HG03095 (cell line): ENCODE measurements at regions not wholly inside any gene's neighbourhood (a gene's known extent, or its start where the extent isn't known, plus 50 kb on each side); places are given as distances from the start of the nearest gene placed in this dataset.

Source experiments
- ATAC-seq: cut with Tn5 transposase; IDR thresholded peaks from one replicate; pipeline ENCODE4 v1.9.1; 2021; ENCODE audit warnings: moderate library complexity; ENCODE audit not compliant: unreplicated experiment

DNA sequence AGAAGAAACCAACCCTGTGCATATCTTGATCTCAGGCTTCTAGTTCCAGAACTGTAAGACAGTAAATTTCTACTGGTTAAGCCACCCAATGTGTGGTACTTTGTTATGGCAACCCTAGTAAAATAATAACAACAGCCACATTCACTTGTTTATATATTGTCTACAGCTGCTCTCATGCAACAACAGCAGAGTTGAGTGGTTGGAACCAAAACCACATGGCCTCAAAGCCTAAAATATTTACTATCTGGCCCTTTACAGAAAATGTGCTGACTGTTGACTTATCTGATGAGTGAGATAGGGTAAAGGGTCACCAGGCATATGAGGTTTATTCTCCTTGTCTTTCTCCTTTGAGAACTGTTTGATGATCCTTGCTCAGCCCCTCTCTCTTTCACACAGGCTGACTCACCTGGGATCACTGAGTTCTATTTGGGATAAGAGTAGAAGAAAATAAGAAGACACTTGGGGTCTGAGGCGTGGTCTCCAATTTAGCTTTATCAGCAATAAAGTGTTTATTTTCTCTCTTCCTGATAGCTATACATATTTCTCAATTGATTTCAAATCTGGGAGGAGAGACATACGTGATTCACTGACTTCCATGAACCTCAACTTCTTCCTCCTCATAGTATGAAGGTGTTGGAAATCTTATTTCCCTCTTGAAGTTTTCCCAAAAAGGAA is 227.5 kb upstream of the STARD13 start:
- no peak for ATAC-seq

DNA sequence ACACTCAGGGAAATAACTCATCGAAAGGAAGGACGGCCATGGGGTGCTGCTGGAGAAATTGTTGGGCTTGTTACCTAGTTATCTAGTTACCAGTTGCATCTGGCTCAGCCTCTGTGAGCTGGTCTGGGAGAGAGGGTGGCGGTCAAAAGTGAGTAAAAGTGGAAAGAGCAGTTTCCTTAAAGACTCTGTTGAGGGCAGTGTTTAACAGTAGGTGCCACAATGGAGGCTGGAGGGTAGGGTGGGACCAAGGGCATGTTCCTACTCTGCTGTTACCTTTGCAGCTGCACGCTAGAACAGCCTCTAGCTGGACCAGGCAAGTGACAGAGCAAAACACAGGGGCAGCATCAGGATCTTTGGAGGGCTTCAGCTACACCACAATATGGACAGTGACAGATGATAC is 228.8 kb upstream of the STARD13 start:
- no peak for ATAC-seq

DNA sequence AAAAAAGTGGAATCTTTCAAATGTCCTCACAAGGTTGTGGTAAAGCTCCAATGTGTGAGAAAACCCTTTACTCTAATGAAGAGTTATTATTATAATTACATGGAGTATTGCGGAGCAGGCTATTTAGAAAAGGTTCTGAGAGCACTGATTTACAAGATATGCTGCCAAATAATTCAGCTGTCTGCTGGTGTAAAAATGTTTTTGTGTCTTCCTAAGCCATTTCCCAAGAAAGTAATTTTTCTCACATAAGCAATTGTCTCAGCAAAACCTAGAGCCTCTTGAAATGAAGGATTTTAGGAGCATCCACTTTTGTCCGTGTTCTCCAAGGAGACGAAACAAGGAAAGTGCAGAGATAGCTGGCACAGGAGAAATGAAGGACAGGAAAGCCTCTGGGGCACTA is 229.6 kb upstream of the STARD13 start:
- ATAC-seq, result no peak

DNA sequence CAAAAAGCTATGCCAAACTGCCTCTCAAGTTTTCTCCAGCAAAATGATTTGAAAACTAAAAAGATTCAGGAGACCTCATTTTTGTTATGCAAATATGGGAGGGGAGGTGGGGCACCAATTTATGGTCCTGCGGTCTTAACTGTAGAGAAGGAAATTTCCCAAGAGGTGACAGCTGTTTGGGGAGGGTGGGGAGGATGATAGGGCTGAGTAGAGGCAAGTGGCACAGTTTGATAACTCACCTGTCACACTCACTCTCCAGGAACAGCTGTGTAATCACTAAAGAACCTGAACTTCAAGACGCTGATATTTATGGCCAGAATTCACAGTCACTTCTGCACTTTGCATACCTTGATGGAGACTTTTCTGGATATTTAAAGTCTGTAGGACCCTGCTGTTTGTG is 232.9 kb upstream of the STARD13 start:
- ATAC-seq, result no peak

DNA sequence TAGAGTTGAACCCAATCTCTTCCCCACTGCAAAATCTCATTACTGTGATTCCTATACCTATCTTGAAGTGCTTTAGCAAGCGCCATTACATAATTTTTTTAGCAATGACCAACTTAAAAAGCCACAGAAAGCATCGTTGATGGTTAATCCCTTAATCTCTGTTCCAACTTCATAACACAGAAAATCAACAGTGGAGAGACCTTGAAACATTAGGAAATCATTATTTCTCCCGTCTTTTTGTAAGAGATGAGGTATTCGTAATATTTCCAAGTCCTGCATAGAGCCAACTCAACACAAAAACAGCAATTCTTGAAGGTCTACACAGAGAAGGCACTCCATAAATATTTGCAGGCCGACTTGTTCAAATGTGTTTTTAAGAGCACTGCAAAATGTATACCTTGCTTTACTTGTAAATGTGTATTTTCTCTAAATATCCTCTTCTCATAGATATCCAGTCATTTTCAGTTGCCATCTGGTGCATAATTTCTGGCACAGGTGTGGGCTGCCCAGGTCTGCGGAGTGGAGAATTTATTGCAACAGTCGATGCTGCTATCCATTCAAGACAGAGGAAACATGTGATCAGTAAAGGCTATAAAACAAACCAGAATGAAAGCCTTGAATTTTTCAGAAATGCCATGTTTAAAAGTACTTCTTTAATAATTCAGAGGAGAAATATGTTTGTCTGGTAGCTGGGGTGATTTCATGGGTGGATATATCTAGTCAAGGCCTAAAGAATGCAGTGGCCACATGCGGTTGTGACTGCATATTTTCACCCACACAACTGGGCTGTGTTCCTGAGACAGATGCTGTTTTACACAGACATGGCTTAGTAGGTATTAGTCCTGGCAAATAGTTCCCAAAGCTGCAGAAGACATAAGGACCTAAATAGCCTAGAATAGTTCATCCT is 234.3 kb upstream of the STARD13 start:
- no peak for ATAC-seq

DNA sequence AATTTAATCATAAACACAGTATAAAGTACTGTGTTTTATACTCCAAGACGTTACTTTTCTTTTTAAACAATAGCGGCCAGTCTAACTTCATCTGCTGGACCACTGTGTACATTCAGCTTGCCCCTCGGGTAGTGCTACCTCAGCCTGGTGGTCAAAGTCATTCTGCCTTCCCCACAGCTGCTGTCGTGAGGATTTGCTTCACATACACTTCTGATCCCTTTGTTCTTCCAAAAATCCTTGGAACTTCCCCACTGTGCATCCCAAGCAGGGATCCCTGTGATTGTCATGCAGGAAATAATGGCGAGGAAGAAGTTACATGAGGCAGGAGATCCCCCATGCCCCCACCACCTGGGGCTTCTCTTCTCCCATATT is 234.9 kb upstream of the STARD13 start:
- ATAC-seq, result no peak

DNA sequence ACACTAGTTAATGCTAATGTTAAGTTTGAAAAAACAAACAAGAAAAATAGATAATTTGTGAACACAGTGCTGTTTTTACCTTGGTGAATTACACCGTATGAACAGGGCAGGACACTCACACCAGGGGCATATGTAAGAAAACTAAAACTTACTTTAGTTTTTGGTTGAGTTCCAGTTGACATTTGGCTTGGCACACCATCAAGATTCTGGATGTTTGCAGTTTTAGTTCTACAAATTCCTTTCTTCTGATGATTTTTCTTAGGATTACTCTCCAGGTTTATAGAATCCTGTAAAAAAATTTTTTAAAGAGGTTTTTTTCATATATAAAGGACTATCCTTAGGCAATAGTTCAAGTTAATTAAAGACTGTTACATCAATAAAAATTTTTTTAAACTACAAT is 238.5 kb upstream of the STARD13 start:
- no peak for ATAC-seq

DNA sequence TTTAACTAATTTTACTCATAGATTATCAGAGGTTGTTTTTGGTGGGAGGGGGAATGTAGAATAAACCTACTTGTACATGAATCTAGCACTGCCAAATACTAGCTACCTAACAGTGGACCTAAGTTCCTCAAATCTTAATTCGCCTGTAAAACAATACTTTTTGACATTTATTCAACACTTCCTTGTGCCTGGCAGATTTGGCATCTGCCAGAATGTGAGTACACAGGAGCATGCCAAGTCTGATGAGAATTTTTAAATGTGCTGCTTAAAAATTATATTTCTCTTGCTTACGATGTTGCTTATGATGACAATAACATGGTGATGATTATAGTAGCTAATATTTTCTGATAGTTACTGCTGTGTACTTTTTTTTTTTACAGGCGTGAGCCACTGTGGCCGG is 240.2 kb upstream of the STARD13 start:
- no peak for ATAC-seq

DNA sequence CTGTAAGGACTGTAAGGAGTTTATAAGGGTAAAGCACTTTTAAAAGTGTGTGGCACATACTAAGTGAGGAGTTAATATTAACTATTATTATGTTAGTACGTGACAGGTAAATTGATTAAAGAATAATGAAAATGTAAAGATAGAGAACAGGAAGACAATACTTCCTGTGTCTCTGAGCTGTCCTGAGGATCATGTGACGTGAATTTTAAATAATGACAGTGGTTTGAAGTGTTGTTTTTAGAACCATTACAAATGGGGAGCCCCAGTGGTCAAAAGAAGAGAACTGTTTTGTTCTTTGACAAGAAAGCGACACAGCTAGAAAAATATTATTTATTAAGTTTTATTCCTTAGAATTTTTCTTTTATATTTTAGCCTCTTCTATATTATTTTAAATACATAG is 241.2 kb upstream of the STARD13 start:
- no peak for ATAC-seq

DNA sequence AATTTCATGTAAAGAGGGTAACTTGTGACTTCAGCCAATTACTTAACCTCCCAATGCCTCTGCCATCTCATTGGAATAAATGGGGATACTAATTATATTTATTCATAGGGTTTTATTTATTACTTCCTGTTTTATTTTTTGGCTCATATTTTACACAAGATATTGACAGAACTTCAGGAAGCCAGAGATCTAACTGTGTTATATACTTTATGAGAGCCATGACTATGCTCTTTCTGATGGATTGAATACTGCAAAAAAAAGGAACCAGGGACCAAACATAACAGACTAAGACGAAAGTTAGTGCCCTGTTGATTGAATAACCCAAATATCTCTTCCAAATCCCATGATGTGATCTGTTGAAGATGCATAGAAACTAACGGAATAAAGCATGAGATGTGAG is 243.3 kb upstream of the STARD13 start:
- no peak for ATAC-seq

DNA sequence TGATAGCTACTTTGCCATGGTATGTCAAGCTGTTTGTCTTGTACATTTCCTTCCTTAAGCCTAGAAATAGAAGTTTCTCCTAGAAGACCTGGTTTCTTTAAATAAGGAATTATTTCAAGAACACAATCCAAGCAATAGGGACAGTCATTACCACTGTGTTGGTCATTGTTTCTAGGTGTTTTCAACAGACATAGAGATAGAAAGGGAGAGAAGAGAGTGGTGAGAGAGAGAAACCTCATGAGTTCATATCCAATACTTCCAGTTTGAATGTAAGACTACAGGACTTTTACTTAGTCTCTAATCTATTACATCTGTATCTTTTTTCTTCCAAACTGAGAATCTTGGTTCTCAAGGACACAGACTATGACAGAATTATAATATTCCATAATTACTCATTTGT is 245.9 kb upstream of the STARD13 start:
- ATAC-seq, result no peak

DNA sequence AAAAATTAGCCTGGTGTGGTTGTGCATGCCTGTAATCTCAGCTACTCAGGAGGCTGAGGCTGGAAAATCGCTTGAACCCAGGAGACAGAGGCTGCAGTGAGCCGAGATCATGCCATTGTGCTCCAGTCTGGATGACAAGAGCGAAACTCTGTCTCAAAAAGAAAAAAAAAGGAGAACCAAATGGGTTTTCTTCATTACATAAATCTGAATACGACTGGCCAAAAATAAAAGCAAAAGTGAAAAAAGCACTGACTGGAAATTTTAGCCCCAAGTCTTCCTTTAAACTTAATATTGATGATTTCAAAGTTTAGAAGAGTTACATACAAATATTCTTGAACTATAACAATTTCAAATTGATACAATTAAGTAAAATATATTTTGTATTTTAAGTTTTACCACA is 249.5 kb upstream of the STARD13 start:
- no peak for ATAC-seq

DNA sequence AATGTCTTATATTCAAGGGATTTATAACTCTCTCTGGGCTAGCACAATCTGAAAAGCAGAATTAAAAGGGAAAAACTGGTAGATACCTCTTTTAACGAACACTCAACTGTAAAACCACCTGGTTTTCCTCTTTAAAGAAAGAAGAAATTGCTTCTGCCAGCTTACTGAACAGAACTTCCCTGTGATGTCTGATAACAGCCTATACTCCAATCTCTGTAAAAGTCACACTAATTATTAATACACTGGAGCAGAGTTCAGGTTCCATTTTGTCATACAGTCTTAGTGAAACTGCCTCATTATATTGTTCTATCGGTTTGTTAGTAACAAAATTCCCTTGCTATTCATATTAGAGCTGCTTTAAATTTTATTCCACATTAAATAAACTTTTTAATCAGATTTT is 251.0 kb upstream of the STARD13 start:
- ATAC-seq, result no peak

DNA sequence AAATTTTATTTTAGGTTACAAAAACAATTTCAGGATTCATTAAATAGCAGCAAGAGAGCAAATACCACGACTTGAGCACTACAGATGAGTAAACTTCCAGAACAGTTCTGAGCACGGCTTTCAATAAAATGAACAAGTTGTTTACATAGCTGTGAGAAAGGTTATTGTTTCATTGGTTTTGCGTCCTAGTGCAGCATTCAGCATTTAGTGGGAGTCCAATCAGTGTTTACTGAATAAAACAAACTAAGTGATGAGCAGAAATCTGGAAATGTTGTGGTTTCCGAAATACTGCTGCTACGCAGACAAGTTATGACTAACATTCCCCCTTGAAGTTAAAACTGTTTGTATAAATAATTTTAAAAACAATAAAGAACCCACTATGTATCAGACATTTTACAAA is 251.5 kb upstream of the STARD13 start:
- ATAC-seq, result no peak

DNA sequence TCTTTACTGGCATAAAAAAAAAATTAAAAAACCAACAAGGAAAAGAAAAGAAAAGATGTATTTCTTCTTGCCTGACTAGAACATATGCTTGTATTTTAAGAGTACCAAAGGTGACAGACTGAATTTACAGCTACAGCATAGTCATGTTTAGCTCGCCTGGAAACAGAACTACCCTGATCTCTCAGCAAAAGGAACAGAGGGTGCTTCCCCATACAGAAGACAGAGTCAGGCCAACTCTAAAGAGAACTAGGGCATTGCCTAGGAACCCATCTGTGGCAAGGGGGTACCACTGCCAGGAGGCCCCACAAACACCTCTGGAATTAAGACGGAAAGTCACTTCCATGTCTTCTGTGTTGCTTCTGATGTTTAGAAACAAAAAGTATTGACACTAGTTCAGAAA is 252.1 kb upstream of the STARD13 start:
- ATAC-seq, result no peak

DNA sequence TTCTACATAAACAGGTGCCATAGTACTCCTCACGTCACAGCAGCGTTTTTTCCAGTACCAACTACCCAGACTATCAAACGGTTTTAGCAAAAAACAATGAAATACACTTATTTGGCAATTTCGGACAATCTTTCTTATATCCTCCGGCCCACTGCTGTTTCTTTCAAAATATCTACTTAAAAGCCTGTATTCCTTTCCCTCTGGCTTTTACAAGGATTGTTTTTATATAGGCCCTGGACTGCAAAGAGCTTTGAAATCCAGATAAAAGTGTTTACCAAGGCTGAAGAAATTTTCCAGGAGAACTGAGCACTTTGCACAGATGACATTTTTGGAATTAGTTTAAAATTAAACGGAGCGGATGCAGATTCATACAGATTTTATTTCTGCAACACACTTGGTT is 255.9 kb upstream of the STARD13 start:
- ATAC-seq, result no peak

DNA sequence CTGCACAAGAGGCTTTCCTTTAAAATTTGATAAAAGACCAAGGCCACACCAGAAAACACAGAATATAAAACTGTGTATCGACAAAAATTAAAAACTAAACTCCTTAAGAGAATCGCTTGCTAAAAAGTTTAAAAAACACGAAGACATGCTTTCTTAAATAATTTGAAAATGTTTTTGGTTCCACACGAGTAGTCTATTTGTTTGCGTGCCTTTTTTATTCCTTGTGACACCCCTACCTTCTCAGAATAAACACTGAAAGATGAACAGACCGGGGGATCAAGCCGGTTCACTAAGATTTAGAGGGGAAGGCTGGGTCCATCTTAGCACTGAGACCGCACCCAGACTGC is 256.4 kb upstream of the STARD13 start:
- ATAC-seq, result no peak

DNA sequence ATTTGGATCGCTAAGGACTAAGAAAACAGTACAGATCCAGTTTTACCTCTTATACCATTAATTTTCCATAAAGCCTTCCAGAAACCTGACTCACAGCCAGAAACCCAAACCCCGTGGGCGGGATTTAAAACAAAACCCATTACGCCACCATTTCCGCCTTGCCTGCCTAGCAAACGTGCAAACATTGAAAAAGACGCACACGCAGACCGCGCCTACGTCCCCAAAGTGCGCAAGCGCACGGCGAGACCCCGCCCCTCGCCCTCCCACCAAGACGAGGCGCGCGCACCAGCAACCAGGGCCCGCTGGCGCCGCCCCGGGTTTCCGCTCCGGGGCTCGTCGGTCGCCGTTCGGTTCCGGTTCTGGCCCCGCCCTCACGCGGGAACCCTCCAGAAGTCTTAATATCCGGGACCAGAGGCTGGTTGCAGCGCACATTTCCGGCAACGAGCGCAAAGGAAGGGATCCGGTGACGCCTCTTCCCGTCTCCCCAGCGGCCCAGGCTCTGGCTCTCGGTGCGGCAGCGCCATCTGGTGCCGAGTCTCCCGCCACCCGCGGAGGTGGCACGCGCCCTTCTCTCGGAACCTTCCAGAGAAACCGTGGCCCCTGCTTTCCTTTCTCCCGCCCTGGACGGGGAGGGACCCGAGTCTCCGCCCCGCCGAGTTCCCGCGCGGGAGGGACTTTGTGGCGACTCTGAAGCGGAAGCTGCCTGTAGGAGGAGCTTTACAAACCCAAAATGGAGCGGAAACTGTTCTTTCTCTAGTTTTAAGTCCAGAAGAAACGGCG is 256.9 kb upstream of the STARD13 start:
- ATAC-seq, result peak; percentile 84

DNA sequence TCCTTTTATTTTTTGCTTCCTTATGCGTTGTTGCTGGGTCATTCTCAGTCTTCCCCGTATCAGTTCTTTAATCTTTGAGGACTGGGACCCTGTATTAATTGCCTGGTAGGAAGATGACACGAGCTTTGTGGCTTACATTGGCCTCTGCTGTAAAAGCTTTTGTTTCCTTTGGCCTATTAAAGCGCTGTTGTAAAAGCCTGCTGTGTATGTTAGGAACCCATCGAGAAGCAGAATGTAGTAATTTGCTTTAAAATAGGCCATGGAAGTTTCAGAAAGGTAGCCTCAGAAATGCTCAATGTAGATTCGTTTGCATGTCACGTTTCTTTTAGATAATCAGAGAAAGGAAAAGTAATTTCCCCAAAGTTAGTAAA is 257.5 kb upstream of the STARD13 start:
- peak; percentile 4 for ATAC-seq

DNA sequence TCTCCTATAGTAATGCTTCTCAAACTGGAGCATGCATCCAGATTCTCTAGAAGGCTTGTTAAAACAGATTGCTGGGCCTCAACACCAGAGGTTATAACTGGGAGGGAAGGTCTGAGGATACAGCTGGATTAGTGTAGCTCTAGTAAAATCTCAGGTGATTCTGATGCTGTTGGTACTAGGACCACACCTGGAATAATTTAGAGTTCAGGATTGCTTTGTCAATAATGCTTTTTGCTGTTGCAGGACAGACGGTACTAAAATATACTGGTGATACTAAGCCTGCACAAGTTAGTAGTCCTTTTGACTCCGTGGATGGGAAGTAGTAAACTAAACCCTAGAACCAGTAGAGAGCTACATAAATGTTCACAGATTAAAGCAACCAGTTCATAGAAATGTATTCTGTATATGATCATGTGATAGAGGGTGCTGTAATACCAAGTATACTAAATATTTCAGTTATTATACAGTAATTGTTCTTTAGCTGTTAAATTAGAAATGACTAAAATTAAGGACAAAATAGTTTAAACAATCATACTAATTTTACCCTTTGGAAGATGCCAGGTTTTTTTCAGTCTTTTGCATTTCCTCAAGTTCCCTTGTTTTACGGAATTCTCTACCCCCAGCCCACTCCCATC is 258.2 kb upstream of the STARD13 start:
- ATAC-seq, result no peak

DNA sequence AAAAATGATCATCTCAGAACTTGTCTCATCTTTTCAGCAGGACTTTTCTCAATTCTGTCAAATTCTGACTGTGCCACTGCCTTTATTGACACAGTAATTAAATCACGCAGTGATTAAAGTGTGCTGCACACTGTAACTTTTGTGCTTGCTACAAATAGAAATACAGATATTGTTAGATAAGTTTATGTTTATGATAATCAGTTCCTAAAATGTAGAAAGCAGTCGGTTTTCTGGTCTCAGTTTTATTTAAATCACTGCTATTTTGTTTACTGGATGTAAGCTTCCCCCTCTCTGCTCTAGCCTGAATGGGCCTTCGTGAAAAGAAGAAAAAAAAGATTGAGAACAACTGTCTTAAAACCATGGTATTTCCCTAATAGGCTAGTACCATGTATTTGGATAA is 258.8 kb upstream of the STARD13 start:
- ATAC-seq, result no peak

DNA sequence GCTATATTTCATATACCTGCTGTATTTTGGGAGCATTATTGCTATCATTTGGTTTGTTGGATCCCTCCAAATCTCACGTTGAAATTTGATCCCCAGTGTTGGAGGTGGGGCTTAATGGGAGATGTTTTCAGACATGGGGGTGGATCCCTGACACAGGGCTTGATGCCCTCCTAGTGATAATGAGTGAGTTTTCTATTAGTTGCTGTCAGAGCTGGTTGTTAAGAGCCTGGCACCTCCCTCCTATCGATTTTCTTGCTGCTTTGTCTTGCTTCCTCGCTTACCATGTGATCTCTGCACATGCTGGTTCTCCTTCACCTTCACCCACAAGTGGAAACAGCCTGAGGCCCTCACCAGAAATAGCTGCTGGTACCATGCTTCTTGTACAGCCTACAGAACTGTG is 259.9 kb upstream of the STARD13 start:
- ATAC-seq, result no peak
